GM23338 (cell line): ENCODE measurements at regions not wholly inside any gene's neighbourhood (a gene's known extent, or its start where the extent isn't known, plus 50 kb on each side); places are given as distances from the start of the nearest gene placed in this dataset.

Source experiments
- ATAC-seq: fragments of 200-7000 bp; cut with Tn5 transposase; 3 replicates; pipeline ENCODE4 v1.9.1; 2020
- DNase-seq: peaks from one replicate; pipeline ENCODE4 v3.0.0-alpha.2; 2015; ENCODE audit warnings: low spot score
- H2AFZ ChIP-seq: fragments of 200-600 bp; sonication (generic); 2 replicates; pipeline ENCODE4 v1.8.0; 2016; ENCODE audit warnings: antibody characterized with exemption, mild to moderate bottlenecking, moderate library complexity
- H3F3A ChIP-seq: fragments of 200-600 bp; sonication (generic); replicated peaks from 2 replicates; pipeline ENCODE4 v1.8.0; 2017; ENCODE audit warnings: antibody characterized with exemption, mixed run types, low read depth
- H3K27ac ChIP-seq: fragments of 200-600 bp; sonication (generic); 2 replicates; pipeline ENCODE4 v1.6.1; 2016; ENCODE audit warnings: low read depth
- H3K27me3 ChIP-seq: fragments of 200-600 bp; sonication (generic); 2 replicates; pipeline ENCODE4 v1.8.0; 2016; ENCODE audit warnings: mild to moderate bottlenecking, mixed run types, moderate library complexity; ENCODE audit not compliant: insufficient read depth
- H3K36me3 ChIP-seq: fragments of 200-600 bp; sonication (generic); 2 replicates; pipeline ENCODE4 v1.8.0; 2016; ENCODE audit warnings: mild to moderate bottlenecking; ENCODE audit not compliant: insufficient read depth
- H3K4me1 ChIP-seq: fragments of 200-600 bp; sonication (generic); 2 replicates; pipeline ENCODE4 v1.8.0; 2016; ENCODE audit warnings: mild to moderate bottlenecking, moderate library complexity; ENCODE audit not compliant: insufficient read depth
- H3K4me2 ChIP-seq: fragments of 200-600 bp; sonication (generic); 2 replicates; pipeline ENCODE4 v1.7.1; 2017; ENCODE audit warnings: mixed run types
- H3K4me3 ChIP-seq: fragments of 200-600 bp; sonication (generic); 2 replicates; pipeline ENCODE4 v1.6.1; 2016; ENCODE audit warnings: mixed run types
- H3K79me2 ChIP-seq: fragments of 200-600 bp; sonication (generic); replicated peaks from 2 replicates; pipeline ENCODE4 v1.8.0; 2017; ENCODE audit warnings: mild to moderate bottlenecking; ENCODE audit not compliant: insufficient read depth
- H3K9me2 ChIP-seq: fragments of 200-600 bp; sonication (generic); 2 replicates; pipeline ENCODE4 v1.8.0; 2017; ENCODE audit not compliant: insufficient read depth
- H4K20me1 ChIP-seq: fragments of 200-600 bp; sonication (generic); replicated peaks from 2 replicates; pipeline ENCODE4 v1.8.0; 2017; ENCODE audit warnings: mild to moderate bottlenecking; ENCODE audit not compliant: insufficient read depth
- H3K27ac Mint-ChIP-seq: 2 replicates; pipeline ENCODE4 v1.8.0; 2020; ENCODE audit warnings: inconsistent platforms, mild to moderate bottlenecking, moderate library complexity, mixed read lengths
- H3K27me3 Mint-ChIP-seq: 3 replicates; pipeline ENCODE4 v1.8.0; 2022; ENCODE audit warnings: low read depth, mild to moderate bottlenecking, moderate library complexity, mixed read lengths, inconsistent platforms; ENCODE audit not compliant: insufficient read depth, poor library complexity
- H3K36me3 Mint-ChIP-seq: 3 replicates; pipeline ENCODE4 v1.8.0; 2021; ENCODE audit warnings: low read depth, mild to moderate bottlenecking, inconsistent platforms, moderate library complexity, mixed read lengths
- H3K4me1 Mint-ChIP-seq: 3 replicates; pipeline ENCODE4 v1.8.0; 2020; ENCODE audit warnings: mild to moderate bottlenecking, inconsistent platforms, mixed read lengths
- H3K4me3 Mint-ChIP-seq: 3 replicates; pipeline ENCODE4 v1.8.0; 2021; ENCODE audit warnings: moderate library complexity, mild to moderate bottlenecking, inconsistent platforms, mixed read lengths
- H3K9me3 Mint-ChIP-seq: 3 replicates; pipeline ENCODE4 v1.8.0; 2020; ENCODE audit warnings: moderate library complexity, mild to moderate bottlenecking, inconsistent platforms, mixed read lengths
- CREB1 ChIP-seq: fragments of 250-450 bp; sonication (Bioruptor Pico); IDR thresholded peaks from 2 replicates; pipeline ENCODE4 v1.5.0; 2020; ENCODE audit warnings: low read depth, mild to moderate bottlenecking, moderate library complexity
- EZH2 ChIP-seq: fragments of 200-600 bp; sonication (generic); IDR thresholded peaks from one replicate; pipeline ENCODE4 v1.8.0; 2017; ENCODE audit warnings: antibody characterized with exemption, mild to moderate bottlenecking, low read depth; ENCODE audit not compliant: unreplicated experiment
- EZH2phosphoT487 ChIP-seq: fragments of 200-600 bp; sonication (generic); IDR thresholded peaks from one replicate; pipeline ENCODE4 v1.8.1; 2018; ENCODE audit warnings: antibody characterized with exemption; ENCODE audit not compliant: unreplicated experiment
- JUNB ChIP-seq: IDR thresholded peaks from one replicate; pipeline ENCODE4 v1.6.1; 2016; ENCODE audit warnings: antibody characterized with exemption; ENCODE audit not compliant: unreplicated experiment
- NANOG ChIP-seq: IDR thresholded peaks from 2 replicates; pipeline ENCODE4 v1.6.1; 2016; ENCODE audit warnings: antibody characterized with exemption, borderline replicate concordance
- POLR2AphosphoS5 ChIP-seq: IDR thresholded peaks from 2 replicates; pipeline ENCODE4 v1.6.1; 2016; ENCODE audit warnings: antibody characterized with exemption, low read depth
- STAT1 ChIP-seq: IDR thresholded peaks from one replicate; pipeline ENCODE4 v1.6.1; 2016; ENCODE audit warnings: antibody characterized with exemption; ENCODE audit not compliant: unreplicated experiment
- ZNF114 ChIP-seq: fragments of 250-450 bp; sonication (Bioruptor Pico); IDR thresholded peaks from 2 replicates; pipeline ENCODE4 v1.5.0; 2020; ENCODE audit warnings: mild to moderate bottlenecking, moderate library complexity
- ZNF331 ChIP-seq: fragments of 250-450 bp; sonication (Bioruptor Pico); IDR thresholded peaks from 2 replicates; pipeline ENCODE4 v1.5.0; 2020; ENCODE audit warnings: low read depth, mild to moderate bottlenecking, moderate library complexity
- TF ChIP-seq, protein P1 (sequence below): IDR thresholded peaks from 2 replicates; pipeline ENCODE4 v1.6.1; 2016; ENCODE audit warnings: antibody characterized with exemption
- TF ChIP-seq, protein P2 (sequence below): fragments of 250-450 bp; sonication (Bioruptor Pico); IDR thresholded peaks from 2 replicates; pipeline ENCODE4 v1.5.0; 2020; ENCODE audit warnings: mild to moderate bottlenecking, moderate library complexity
- TF ChIP-seq, protein P3 (sequence below), 2 experiments: fragments of 200-600 bp in 1 of 2; sonication (generic) in 1 of 2; conservative IDR thresholded peaks; 2 replicates each; pipeline versions ENCODE4 v1.5.1 to v1.6.1; 2016 to 2017; ENCODE audit warnings: antibody characterized with exemption in 2 of 2, low read depth in 2 of 2, mild to moderate bottlenecking in 2 of 2, moderate library complexity in 1 of 2
- TF ChIP-seq, protein P4 (sequence below): IDR thresholded peaks from one replicate; pipeline ENCODE4 v1.6.1; 2018; ENCODE audit warnings: antibody characterized with exemption; ENCODE audit not compliant: unreplicated experiment

DNA sequence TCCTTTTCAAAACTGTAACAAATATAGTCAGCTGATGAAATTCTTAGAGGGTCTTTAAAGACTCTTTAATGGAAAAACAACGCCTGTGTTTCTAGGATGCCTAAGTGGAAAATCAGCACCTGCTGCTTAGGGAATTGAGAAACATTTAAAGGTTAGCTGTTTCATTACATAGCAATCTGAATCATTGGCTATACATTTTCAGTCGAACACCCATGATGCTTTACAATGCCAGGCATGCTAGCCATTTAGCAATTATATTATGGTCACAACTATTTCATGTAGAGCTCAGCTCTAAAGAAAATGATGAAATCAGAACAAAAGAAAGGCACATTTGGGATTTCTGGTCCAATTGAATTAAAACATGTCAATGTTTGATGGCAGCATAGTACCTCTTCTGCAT, 270.3 kb upstream of the SYNCRIP start:
- Histone ChIP-seq H3K4me1 (no peaks in the 10 kb centered on the region), H4K20me1 (no peaks in the 10 kb centered on the region), H3K4me2 (no peak overlapping the region), H3F3A (no peaks in the 10 kb centered on the region), H2AFZ (no peak overlapping the region), H3K36me3 (no peaks in the 10 kb centered on the region), H3K9me2 (no peaks in the 10 kb centered on the region), H3K4me3 (no peak overlapping the region), H3K27me3 (no peaks in the 10 kb centered on the region), H3K79me2 (no peaks in the 10 kb centered on the region), H3K27ac (no peak overlapping the region)
- no peak for DNase-seq
- Mint-ChIP-seq H3K9me3 (peaks cover 13% of the 10 kb centered on the region), H3K4me1 (no peaks in the 10 kb centered on the region), H3K27ac (no peak overlapping the region; the same call in 1 of the 2 replicates), H3K36me3 (no peaks in the 10 kb centered on the region; the same call in 2 of the 3 replicates), H3K27me3 (peaks cover 4% of the 10 kb centered on the region), H3K4me3 (no peak overlapping the region)
- no peak for ATAC-seq
- TF ChIP-seq EZH2 (no peak), STAT1 (no peak), EZH2phosphoT487 (no peak), CREB1 (no peak), ZNF331 (CRISPR knock-in tag) (no peak), JUNB (no peak), ZNF114 (CRISPR knock-in tag) (no peak), POLR2AphosphoS5 (no peak), NANOG (no peak)
- TF ChIP-seq, protein P1, sequence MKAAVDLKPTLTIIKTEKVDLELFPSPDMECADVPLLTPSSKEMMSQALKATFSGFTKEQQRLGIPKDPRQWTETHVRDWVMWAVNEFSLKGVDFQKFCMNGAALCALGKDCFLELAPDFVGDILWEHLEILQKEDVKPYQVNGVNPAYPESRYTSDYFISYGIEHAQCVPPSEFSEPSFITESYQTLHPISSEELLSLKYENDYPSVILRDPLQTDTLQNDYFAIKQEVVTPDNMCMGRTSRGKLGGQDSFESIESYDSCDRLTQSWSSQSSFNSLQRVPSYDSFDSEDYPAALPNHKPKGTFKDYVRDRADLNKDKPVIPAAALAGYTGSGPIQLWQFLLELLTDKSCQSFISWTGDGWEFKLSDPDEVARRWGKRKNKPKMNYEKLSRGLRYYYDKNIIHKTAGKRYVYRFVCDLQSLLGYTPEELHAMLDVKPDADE: no peak
- TF ChIP-seq, protein P2, sequence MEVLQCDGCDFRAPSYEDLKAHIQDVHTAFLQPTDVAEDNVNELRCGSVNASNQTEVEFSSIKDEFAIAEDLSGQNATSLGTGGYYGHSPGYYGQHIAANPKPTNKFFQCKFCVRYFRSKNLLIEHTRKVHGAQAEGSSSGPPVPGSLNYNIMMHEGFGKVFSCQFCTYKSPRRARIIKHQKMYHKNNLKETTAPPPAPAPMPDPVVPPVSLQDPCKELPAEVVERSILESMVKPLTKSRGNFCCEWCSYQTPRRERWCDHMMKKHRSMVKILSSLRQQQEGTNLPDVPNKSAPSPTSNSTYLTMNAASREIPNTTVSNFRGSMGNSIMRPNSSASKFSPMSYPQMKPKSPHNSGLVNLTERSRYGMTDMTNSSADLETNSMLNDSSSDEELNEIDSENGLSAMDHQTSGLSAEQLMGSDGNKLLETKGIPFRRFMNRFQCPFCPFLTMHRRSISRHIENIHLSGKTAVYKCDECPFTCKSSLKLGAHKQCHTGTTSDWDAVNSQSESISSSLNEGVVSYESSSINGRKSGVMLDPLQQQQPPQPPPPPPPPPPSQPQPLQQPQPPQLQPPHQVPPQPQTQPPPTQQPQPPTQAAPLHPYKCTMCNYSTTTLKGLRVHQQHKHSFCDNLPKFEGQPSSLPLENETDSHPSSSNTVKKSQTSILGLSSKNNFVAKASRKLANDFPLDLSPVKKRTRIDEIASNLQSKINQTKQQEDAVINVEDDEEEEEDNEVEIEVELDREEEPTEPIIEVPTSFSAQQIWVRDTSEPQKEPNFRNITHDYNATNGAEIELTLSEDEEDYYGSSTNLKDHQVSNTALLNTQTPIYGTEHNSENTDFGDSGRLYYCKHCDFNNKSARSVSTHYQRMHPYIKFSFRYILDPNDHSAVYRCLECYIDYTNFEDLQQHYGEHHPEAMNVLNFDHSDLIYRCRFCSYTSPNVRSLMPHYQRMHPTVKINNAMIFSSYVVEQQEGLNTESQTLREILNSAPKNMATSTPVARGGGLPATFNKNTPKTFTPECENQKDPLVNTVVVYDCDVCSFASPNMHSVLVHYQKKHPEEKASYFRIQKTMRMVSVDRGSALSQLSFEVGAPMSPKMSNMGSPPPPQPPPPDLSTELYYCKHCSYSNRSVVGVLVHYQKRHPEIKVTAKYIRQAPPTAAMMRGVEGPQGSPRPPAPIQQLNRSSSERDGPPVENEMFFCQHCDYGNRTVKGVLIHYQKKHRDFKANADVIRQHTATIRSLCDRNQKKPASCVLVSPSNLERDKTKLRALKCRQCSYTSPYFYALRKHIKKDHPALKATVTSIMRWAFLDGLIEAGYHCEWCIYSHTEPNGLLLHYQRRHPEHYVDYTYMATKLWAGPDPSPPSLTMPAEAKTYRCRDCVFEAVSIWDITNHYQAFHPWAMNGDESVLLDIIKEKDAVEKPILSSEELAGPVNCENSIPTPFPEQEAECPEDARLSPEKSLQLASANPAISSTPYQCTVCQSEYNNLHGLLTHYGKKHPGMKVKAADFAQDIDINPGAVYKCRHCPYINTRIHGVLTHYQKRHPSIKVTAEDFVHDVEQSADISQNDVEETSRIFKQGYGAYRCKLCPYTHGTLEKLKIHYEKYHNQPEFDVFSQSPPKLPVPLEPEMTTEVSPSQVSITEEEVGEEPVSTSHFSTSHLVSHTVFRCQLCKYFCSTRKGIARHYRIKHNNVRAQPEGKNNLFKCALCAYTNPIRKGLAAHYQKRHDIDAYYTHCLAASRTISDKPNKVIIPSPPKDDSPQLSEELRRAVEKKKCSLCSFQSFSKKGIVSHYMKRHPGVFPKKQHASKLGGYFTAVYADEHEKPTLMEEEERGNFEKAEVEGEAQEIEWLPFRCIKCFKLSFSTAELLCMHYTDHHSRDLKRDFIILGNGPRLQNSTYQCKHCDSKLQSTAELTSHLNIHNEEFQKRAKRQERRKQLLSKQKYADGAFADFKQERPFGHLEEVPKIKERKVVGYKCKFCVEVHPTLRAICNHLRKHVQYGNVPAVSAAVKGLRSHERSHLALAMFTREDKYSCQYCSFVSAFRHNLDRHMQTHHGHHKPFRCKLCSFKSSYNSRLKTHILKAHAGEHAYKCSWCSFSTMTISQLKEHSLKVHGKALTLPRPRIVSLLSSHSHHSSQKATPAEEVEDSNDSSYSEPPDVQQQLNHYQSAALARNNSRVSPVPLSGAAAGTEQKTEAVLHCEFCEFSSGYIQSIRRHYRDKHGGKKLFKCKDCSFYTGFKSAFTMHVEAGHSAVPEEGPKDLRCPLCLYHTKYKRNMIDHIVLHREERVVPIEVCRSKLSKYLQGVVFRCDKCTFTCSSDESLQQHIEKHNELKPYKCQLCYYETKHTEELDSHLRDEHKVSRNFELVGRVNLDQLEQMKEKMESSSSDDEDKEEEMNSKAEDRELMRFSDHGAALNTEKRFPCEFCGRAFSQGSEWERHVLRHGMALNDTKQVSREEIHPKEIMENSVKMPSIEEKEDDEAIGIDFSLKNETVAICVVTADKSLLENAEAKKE: no peak
- TF ChIP-seq, protein P3, sequence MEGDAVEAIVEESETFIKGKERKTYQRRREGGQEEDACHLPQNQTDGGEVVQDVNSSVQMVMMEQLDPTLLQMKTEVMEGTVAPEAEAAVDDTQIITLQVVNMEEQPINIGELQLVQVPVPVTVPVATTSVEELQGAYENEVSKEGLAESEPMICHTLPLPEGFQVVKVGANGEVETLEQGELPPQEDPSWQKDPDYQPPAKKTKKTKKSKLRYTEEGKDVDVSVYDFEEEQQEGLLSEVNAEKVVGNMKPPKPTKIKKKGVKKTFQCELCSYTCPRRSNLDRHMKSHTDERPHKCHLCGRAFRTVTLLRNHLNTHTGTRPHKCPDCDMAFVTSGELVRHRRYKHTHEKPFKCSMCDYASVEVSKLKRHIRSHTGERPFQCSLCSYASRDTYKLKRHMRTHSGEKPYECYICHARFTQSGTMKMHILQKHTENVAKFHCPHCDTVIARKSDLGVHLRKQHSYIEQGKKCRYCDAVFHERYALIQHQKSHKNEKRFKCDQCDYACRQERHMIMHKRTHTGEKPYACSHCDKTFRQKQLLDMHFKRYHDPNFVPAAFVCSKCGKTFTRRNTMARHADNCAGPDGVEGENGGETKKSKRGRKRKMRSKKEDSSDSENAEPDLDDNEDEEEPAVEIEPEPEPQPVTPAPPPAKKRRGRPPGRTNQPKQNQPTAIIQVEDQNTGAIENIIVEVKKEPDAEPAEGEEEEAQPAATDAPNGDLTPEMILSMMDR (conservative IDR thresholded peaks at IDR 0.05; ENCODE audit: low read depth in 2 of 2): no peak
- TF ChIP-seq, protein P4, sequence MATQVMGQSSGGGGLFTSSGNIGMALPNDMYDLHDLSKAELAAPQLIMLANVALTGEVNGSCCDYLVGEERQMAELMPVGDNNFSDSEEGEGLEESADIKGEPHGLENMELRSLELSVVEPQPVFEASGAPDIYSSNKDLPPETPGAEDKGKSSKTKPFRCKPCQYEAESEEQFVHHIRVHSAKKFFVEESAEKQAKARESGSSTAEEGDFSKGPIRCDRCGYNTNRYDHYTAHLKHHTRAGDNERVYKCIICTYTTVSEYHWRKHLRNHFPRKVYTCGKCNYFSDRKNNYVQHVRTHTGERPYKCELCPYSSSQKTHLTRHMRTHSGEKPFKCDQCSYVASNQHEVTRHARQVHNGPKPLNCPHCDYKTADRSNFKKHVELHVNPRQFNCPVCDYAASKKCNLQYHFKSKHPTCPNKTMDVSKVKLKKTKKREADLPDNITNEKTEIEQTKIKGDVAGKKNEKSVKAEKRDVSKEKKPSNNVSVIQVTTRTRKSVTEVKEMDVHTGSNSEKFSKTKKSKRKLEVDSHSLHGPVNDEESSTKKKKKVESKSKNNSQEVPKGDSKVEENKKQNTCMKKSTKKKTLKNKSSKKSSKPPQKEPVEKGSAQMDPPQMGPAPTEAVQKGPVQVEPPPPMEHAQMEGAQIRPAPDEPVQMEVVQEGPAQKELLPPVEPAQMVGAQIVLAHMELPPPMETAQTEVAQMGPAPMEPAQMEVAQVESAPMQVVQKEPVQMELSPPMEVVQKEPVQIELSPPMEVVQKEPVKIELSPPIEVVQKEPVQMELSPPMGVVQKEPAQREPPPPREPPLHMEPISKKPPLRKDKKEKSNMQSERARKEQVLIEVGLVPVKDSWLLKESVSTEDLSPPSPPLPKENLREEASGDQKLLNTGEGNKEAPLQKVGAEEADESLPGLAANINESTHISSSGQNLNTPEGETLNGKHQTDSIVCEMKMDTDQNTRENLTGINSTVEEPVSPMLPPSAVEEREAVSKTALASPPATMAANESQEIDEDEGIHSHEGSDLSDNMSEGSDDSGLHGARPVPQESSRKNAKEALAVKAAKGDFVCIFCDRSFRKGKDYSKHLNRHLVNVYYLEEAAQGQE: no peak
